ENCODE measurements at regions not wholly inside any gene's neighbourhood (a gene's known extent, or its start where the extent isn't known, plus 50 kb on each side); places are given as distances from the start of the nearest gene placed in this dataset.

GRCh38 chr9:16268067-16268881, 602.2 kb downstream of the BNC2 start:
- TF ChIP-seq, protein P1, sequence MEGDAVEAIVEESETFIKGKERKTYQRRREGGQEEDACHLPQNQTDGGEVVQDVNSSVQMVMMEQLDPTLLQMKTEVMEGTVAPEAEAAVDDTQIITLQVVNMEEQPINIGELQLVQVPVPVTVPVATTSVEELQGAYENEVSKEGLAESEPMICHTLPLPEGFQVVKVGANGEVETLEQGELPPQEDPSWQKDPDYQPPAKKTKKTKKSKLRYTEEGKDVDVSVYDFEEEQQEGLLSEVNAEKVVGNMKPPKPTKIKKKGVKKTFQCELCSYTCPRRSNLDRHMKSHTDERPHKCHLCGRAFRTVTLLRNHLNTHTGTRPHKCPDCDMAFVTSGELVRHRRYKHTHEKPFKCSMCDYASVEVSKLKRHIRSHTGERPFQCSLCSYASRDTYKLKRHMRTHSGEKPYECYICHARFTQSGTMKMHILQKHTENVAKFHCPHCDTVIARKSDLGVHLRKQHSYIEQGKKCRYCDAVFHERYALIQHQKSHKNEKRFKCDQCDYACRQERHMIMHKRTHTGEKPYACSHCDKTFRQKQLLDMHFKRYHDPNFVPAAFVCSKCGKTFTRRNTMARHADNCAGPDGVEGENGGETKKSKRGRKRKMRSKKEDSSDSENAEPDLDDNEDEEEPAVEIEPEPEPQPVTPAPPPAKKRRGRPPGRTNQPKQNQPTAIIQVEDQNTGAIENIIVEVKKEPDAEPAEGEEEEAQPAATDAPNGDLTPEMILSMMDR (IDR thresholded peaks at IDR 0.05; ENCODE audit: low read depth, low read length) = no peak
- no peak for TF ChIP-seq EZH2phosphoT487 (IDR thresholded peaks at IDR 0.05; ENCODE audit: low read depth)

Data from OCI-LY3 (cell line).